SK-N-SH treated with all-trans-retinoic acid at 6 μM for 48 hours (cell line): ENCODE measurements at regions not wholly inside any gene's neighbourhood (a gene's known extent, or its start where the extent isn't known, plus 50 kb on each side); places are given as distances from the start of the nearest gene placed in this dataset.

ENCODE experiments used
- ATAC-seq: fragments of 200-7000 bp; cut with Tn5 transposase; 3 replicates; pipeline ENCODE4 v1.9.1; 2020; ENCODE audit warnings: mild to moderate bottlenecking, moderate library complexity
- ARNTL ChIP-seq: fragments of 450-650 bp; formaldehyde crosslinking; IDR thresholded peaks from 2 replicates; pipeline ENCODE4 v1.5.0; 2020; ENCODE audit warnings: low read depth, mild to moderate bottlenecking, moderate library complexity, borderline replicate concordance
- CSDC2 ChIP-seq: fragments of 250-450 bp; sonication (Bioruptor Pico); IDR thresholded peaks from 2 replicates; pipeline ENCODE4 v1.5.0; 2020; ENCODE audit warnings: mild to moderate bottlenecking, moderate library complexity
- ESRRG ChIP-seq: fragments of 250-450 bp; sonication (Bioruptor Pico); IDR thresholded peaks from 2 replicates; pipeline ENCODE4 v1.6.1; 2021; ENCODE audit warnings: mild to moderate bottlenecking
- GLIS3 ChIP-seq: fragments of 250-450 bp; sonication (Bioruptor Pico); IDR thresholded peaks from 2 replicates; pipeline ENCODE4 v1.5.0; 2020; ENCODE audit warnings: mild to moderate bottlenecking, moderate library complexity
- OSR1 ChIP-seq: fragments of 250-450 bp; sonication (Bioruptor Pico); IDR thresholded peaks from 2 replicates; pipeline ENCODE4 v1.8.0; 2022; ENCODE audit warnings: moderate library complexity, mild to moderate bottlenecking, inconsistent platforms
- PPARA ChIP-seq: fragments of 250-450 bp; sonication (Bioruptor Pico); IDR thresholded peaks from 2 replicates; pipeline ENCODE4 v1.5.0; 2020; ENCODE audit warnings: mild to moderate bottlenecking, borderline replicate concordance
- SNAI2 ChIP-seq: fragments of 250-450 bp; sonication (Bioruptor Pico); IDR thresholded peaks from 2 replicates; pipeline ENCODE4 v1.5.0; 2020; ENCODE audit warnings: mild to moderate bottlenecking, moderate library complexity
- TCF4 ChIP-seq: fragments of 250-450 bp; sonication (Bioruptor Pico); IDR thresholded peaks from 2 replicates; pipeline ENCODE4 v1.8.0; 2021; ENCODE audit warnings: mild to moderate bottlenecking, moderate library complexity, borderline replicate concordance
- TOX ChIP-seq: fragments of 250-450 bp; sonication (Bioruptor Pico); IDR thresholded peaks from 2 replicates; pipeline ENCODE4 v1.8.0; 2021; ENCODE audit warnings: mild to moderate bottlenecking, moderate library complexity, borderline replicate concordance
- ZFP3 ChIP-seq: fragments of 250-450 bp; sonication (Bioruptor Pico); IDR thresholded peaks from 2 replicates; pipeline ENCODE4 v1.5.0; 2020; ENCODE audit warnings: mild to moderate bottlenecking, moderate library complexity
- ZFP30 ChIP-seq: fragments of 450-650 bp; formaldehyde crosslinking; IDR thresholded peaks from 2 replicates; pipeline ENCODE4 v1.5.0; 2022; ENCODE audit warnings: mild to moderate bottlenecking, moderate library complexity
- ZNF70 ChIP-seq: fragments of 450-650 bp; formaldehyde crosslinking; IDR thresholded peaks from 2 replicates; pipeline ENCODE4 v1.5.0; 2020; ENCODE audit warnings: mild to moderate bottlenecking, moderate library complexity
- ZNF8 ChIP-seq: fragments of 450-650 bp; formaldehyde crosslinking; IDR thresholded peaks from 2 replicates; pipeline ENCODE4 v1.5.0; 2020; ENCODE audit warnings: mild to moderate bottlenecking, moderate library complexity
- TF ChIP-seq, protein P1 (sequence below): fragments of 250-450 bp; sonication (Bioruptor Pico); IDR thresholded peaks from 2 replicates; pipeline ENCODE4 v1.5.1; 2021; ENCODE audit warnings: mild to moderate bottlenecking, moderate library complexity
- TF ChIP-seq, protein P2 (sequence below): fragments of 250-450 bp; sonication (Bioruptor Pico); IDR thresholded peaks from 2 replicates; pipeline ENCODE4 v1.8.0; 2020; ENCODE audit warnings: mild to moderate bottlenecking, moderate library complexity, borderline replicate concordance
- TF ChIP-seq, protein P3 (sequence below): fragments of 250-450 bp; sonication (Bioruptor Pico); IDR thresholded peaks from 2 replicates; pipeline ENCODE4 v1.5.1; 2020; ENCODE audit warnings: low read depth, mild to moderate bottlenecking, moderate library complexity
- TF ChIP-seq, protein P4 (sequence below): fragments of 250-450 bp; sonication (Bioruptor Pico); IDR thresholded peaks from 2 replicates; pipeline ENCODE4 v1.5.0; 2020; ENCODE audit warnings: mild to moderate bottlenecking, moderate library complexity

DNA sequence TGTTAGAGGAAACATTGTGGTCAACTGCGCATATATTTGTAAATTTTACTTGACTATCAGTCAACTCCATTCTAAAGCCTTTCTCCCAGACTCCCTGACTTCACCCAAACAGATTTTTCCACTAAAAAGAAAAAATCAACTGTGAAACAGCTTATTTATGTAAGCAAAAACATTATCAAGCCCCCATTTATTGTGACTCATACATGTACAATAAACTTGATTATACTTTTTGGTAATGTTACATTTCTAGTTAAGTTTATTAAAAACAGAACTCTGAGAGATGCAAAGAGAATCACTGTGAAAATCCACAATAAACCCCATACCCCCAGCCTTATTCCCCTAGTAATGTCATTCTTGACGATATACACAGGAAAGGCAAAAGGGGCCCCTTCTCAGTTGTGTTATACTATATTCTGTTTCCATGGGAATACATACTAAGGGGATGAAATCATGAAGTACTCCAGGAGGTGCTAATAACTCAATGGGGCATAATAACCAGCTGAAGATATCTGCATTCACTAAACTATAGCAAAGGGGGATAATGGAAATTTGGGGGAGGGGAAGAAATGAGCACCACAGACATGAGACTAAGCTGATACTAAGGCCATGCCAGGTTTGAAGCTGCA is 616.0 kb downstream of the ACTL7B start:
- no peak for ATAC-seq
- TF ChIP-seq TCF4 (CRISPR knock-in tag) (no peak), ESRRG (CRISPR knock-in tag) (no peak), CSDC2 (no peak), SNAI2 (CRISPR knock-in tag) (no peak), GLIS3 (CRISPR knock-in tag) (no peak), TOX (CRISPR knock-in tag) (no peak), ZFP30 (CRISPR knock-in tag) (no peak), ZNF70 (CRISPR knock-in tag) (no peak), ZNF8 (CRISPR knock-in tag) (no peak)
- TF ChIP-seq, protein P1, sequence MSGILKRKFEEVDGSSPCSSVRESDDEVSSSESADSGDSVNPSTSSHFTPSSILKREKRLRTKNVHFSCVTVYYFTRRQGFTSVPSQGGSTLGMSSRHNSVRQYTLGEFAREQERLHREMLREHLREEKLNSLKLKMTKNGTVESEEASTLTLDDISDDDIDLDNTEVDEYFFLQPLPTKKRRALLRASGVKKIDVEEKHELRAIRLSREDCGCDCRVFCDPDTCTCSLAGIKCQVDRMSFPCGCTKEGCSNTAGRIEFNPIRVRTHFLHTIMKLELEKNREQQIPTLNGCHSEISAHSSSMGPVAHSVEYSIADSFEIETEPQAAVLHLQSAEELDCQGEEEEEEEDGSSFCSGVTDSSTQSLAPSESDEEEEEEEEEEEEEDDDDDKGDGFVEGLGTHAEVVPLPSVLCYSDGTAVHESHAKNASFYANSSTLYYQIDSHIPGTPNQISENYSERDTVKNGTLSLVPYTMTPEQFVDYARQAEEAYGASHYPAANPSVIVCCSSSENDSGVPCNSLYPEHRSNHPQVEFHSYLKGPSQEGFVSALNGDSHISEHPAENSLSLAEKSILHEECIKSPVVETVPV (CRISPR knock-in tag), result no peak
- TF ChIP-seq, protein P2, sequence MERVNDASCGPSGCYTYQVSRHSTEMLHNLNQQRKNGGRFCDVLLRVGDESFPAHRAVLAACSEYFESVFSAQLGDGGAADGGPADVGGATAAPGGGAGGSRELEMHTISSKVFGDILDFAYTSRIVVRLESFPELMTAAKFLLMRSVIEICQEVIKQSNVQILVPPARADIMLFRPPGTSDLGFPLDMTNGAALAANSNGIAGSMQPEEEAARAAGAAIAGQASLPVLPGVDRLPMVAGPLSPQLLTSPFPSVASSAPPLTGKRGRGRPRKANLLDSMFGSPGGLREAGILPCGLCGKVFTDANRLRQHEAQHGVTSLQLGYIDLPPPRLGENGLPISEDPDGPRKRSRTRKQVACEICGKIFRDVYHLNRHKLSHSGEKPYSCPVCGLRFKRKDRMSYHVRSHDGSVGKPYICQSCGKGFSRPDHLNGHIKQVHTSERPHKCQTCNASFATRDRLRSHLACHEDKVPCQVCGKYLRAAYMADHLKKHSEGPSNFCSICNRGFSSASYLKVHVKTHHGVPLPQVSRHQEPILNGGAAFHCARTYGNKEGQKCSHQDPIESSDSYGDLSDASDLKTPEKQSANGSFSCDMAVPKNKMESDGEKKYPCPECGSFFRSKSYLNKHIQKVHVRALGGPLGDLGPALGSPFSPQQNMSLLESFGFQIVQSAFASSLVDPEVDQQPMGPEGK (CRISPR knock-in tag), result no peak
- TF ChIP-seq, protein P3, sequence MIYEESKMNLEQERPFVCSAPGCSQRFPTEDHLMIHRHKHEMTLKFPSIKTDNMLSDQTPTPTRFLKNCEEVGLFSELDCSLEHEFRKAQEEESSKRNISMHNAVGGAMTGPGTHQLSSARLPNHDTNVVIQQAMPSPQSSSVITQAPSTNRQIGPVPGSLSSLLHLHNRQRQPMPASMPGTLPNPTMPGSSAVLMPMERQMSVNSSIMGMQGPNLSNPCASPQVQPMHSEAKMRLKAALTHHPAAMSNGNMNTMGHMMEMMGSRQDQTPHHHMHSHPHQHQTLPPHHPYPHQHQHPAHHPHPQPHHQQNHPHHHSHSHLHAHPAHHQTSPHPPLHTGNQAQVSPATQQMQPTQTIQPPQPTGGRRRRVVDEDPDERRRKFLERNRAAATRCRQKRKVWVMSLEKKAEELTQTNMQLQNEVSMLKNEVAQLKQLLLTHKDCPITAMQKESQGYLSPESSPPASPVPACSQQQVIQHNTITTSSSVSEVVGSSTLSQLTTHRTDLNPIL (CRISPR knock-in tag), result no peak
- TF ChIP-seq, protein P4, sequence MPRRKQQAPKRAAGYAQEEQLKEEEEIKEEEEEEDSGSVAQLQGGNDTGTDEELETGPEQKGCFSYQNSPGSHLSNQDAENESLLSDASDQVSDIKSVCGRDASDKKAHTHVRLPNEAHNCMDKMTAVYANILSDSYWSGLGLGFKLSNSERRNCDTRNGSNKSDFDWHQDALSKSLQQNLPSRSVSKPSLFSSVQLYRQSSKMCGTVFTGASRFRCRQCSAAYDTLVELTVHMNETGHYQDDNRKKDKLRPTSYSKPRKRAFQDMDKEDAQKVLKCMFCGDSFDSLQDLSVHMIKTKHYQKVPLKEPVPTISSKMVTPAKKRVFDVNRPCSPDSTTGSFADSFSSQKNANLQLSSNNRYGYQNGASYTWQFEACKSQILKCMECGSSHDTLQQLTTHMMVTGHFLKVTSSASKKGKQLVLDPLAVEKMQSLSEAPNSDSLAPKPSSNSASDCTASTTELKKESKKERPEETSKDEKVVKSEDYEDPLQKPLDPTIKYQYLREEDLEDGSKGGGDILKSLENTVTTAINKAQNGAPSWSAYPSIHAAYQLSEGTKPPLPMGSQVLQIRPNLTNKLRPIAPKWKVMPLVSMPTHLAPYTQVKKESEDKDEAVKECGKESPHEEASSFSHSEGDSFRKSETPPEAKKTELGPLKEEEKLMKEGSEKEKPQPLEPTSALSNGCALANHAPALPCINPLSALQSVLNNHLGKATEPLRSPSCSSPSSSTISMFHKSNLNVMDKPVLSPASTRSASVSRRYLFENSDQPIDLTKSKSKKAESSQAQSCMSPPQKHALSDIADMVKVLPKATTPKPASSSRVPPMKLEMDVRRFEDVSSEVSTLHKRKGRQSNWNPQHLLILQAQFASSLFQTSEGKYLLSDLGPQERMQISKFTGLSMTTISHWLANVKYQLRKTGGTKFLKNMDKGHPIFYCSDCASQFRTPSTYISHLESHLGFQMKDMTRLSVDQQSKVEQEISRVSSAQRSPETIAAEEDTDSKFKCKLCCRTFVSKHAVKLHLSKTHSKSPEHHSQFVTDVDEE, result no peak

DNA sequence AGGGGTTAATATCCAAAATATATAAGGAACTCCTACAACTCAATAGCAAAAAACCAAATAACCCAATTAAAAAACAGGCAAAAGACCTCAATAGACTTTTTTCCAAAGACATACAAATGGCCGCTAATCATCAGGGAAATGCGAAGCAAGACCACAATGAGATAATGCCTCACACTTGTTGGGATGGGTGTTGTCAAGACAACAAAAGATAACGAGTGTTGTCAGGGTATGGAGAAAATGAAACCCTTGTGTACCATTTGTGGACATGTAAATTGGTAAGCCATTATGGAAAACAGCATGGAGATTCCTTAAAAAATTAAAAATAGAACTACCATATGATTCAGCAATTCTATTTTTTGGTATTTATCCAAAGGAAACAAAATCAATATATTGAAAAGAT is 620.2 kb downstream of the ACTL7B start:
- TF ChIP-seq PPARA (no peak), ZFP3 (CRISPR knock-in tag) (no peak), CSDC2 (no peak), GLIS3 (CRISPR knock-in tag) (no peak), OSR1 (CRISPR knock-in tag) (no peak), TOX (CRISPR knock-in tag) (no peak), ARNTL (CRISPR knock-in tag) (no peak)
- TF ChIP-seq, protein P2 (CRISPR knock-in tag), result no peak
- TF ChIP-seq, protein P4, result no peak
- TF ChIP-seq, protein P3 (CRISPR knock-in tag), result no peak
- TF ChIP-seq, protein P1 (CRISPR knock-in tag), result no peak
- ATAC-seq, result no peak
